Body of pancreas (tissue), 4 donors: ENCODE measurements at regions not wholly inside any gene's neighbourhood (a gene's known extent, or its start where the extent isn't known, plus 50 kb on each side); places are given as distances from the start of the nearest gene placed in this dataset.
A peak's percentile ranks its signal among the peaks of the same experiment; 100 is the strongest.
"Not testable (repeated sequence)": the region's sequence is repeated elsewhere in the genome, so short reads cannot be mapped to it uniquely, and the experiment has no call there.

Experiments
- ATAC-seq: fragments of 150-250 bp; one replicate; pipeline ENCODE4 v1.9.1; 2016
- DNase-seq, 4 donors: peaks; one replicate each; pipeline ENCODE4 v3.0.0-alpha.2; 2019
- H3K27ac ChIP-seq, 4 donors: fragments of 200-600 bp; sonication (generic); 1 replicate in 3 of 4; 2 replicates in 1 of 4; pipeline versions ENCODE4 v1.5.1 to v1.6.1; 2016 to 2019; ENCODE audit warnings: mild to moderate bottlenecking in 1 of 4, mixed read lengths in 1 of 4, moderate library complexity in 1 of 4
- H3K27me3 ChIP-seq, 2 donors: fragments of 200-600 bp; sonication (generic); one replicate each; pipeline ENCODE4 v1.6.0; 2016; ENCODE audit warnings: mild to moderate bottlenecking in 1 of 2
- H3K36me3 ChIP-seq, 2 donors: fragments of 200-600 bp; sonication (generic); replicated peaks in 1 of 2; 2 replicates each; pipeline ENCODE4 v1.5.1; 2016; ENCODE audit warnings: low read depth in 2 of 2; ENCODE audit not compliant: insufficient read depth in 1 of 2
- H3K4me1 ChIP-seq: fragments of 200-600 bp; sonication (generic); one replicate; pipeline ENCODE4 v1.6.0; 2016
- H3K4me3 ChIP-seq, 2 donors: fragments of 200-600 bp; sonication (generic); 1 replicate in 1 of 2; 2 replicates in 1 of 2; pipeline ENCODE4 v1.5.1; 2016 to 2019
- H3K9me3 ChIP-seq, 3 donors: fragments of 200-600 bp; sonication (generic); 1 replicate in 2 of 3; 2 replicates in 1 of 3; pipeline ENCODE4 v1.5.1; 2016
- CTCF ChIP-seq, 7 experiments: fragments of 450-650 bp in 4 of 7; fragments of 200-600 bp in 3 of 7; sonication (generic) in 3 of 7; IDR thresholded peaks; one replicate each; pipeline ENCODE4 v1.5.1; 2016 to 2019; ENCODE audit warnings: antibody characterized with exemption in 7 of 7
- POLR2A ChIP-seq, 3 donors: fragments of 450-650 bp; IDR thresholded peaks; one replicate each; pipeline ENCODE4 v1.6.1; 2016; ENCODE audit warnings: antibody characterized with exemption in 3 of 3, mild to moderate bottlenecking in 2 of 3
- WGBS, 2 donors: methylation state at CpG; one replicate each; pipeline ENCODE4 v1.1.5; 2017; 5-methylcytosine and 5-hydroxymethylcytosine counted together
- intact Hi-C: fragments of 100-400 bp; cut with DNase I; formaldehyde crosslinking; loops from one replicate; pipeline ENCODE4 v1.15.1; 2023

DNA sequence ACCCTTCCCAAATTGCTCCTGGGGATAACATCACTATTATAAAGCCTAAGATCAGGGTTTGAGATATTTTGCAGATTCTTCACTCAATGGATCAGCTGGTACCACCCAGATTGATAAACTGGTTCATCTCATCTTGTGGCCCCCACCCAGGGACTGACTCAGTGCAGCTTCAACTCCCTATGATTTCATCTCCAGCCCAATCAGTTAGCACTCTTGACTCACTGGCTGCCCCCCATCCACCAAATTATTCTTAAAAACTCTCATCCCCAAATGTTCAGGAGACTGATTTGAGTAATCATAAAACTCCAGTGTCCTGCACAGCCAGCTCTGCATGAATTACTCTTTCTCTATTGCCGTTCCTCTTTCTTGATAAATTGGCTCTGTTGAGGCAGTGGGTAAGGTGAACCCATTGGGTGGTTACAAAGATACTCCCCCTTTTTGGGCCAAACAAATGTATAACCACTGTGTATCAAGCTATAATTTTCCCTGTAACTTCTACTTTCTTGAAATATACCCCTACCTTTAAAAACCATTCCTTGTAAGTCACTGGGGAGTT, 263.3 kb upstream of the IL12B start:
- no peaks in the 10 kb centered on the region for H3K36me3 ChIP-seq
- no peaks in the 10 kb centered on the region for H3K27me3 ChIP-seq
- 69 to 84% methylated on average over 1 of the region's 1 CpG for WGBS, 2 donors
- DNase-seq = no peak
- no peak overlapping the region for H3K27ac ChIP-seq
- H3K4me1 ChIP-seq = no peaks in the 10 kb centered on the region
- H3K9me3 ChIP-seq = no peaks in the 10 kb centered on the region
- no peak for TF ChIP-seq POLR2A (IDR thresholded peaks at IDR 0.05)
- no peak for TF ChIP-seq CTCF (IDR thresholded peaks at IDR 0.05)
- no peak overlapping the region for H3K4me3 ChIP-seq
- intact Hi-C loops = no loop called here
- no peak for ATAC-seq

DNA sequence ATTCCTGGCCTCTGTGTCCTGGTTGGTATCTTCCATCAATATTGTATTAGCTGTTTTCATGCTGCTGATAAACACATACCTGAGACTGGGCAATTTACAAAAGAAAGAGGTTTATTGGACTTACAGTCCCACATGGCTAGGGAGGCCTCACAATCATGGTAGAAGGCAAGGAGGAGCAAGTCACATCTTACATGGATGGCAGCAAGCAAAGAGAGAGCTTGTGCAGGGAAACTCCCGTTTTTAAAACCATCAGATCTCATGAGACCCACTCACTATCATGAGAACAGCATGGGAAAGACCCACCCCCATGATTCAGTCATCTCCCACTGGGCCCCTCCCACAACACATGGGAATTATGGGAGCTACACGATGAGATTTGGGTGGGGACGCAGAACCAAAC, 265.3 kb upstream of the IL12B start:
- H3K27me3 ChIP-seq, H3K4me3 ChIP-seq, H3K4me1 ChIP-seq, ATAC-seq, H3K36me3 ChIP-seq, H3K27ac ChIP-seq, intact Hi-C loops, DNase-seq, H3K9me3 ChIP-seq: not testable (repeated sequence)
- WGBS, 2 donors = 60 to 71% methylated on average over 3 of the region's 3 CpGs

- 45 to 54% methylated on average over 1 of the region's 1 CpG for WGBS, 2 donors
- Histone ChIP-seq H3K4me1 (peaks cover 14% of the 10 kb centered on the region), H3K4me3 (no peak overlapping the region), H3K27me3 (no peaks in the 10 kb centered on the region), H3K9me3 (no peaks in the 10 kb centered on the region), H3K36me3 (no peaks in the 10 kb centered on the region), H3K27ac (no peak overlapping the region)
- no peak for TF ChIP-seq POLR2A (IDR thresholded peaks at IDR 0.05)
- TF ChIP-seq CTCF (IDR thresholded peaks at IDR 0.05) = no peak
- intact Hi-C loops = no loop called here
- ATAC-seq (no peak), DNase-seq (no peak)
Observed at GRCh38 chr5:159601216-159601615, 270.9 kb upstream of the IL12B start.

GRCh38 chr5:159602434-159602833, 272.1 kb upstream of the IL12B start:
- Histone ChIP-seq H3K4me3 (no peak overlapping the region), H3K4me1 (peaks cover 14% of the 10 kb centered on the region), H3K36me3 (no peaks in the 10 kb centered on the region), H3K27me3 (no peaks in the 10 kb centered on the region), H3K27ac (no peak overlapping the region), H3K9me3 (no peaks in the 10 kb centered on the region)
- no peak for DNase-seq
- TF ChIP-seq CTCF (IDR thresholded peaks at IDR 0.05) = no peak
- no peak for TF ChIP-seq POLR2A (IDR thresholded peaks at IDR 0.05)
- intact Hi-C loops = no loop called here
- ATAC-seq = no peak
- 80 to 81% methylated on average over 2 of the region's 2 CpGs for WGBS, 2 donors

DNA sequence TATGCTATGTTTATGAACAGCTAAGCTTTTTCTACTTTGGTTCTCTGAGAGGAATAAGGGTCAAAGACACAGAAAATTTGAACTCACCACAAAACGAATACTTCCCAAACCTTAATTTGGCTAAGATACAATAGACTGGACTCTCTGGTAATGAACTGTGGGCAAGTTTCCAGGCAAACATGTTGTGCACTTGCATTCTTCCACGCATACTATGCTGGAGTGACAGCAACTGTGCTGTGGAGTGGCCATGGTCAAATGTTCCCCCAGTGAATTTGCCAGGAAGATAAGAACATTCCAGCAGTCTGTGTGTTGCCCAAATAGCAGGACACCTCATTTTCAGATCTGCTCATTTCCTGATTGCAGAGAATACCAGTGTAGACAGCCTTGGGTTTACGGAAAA, 275.3 kb upstream of the IL12B start:
- H3K4me1 ChIP-seq = peaks cover 14% of the 10 kb centered on the region
- H3K27me3 ChIP-seq = no peaks in the 10 kb centered on the region
- no peak for TF ChIP-seq CTCF (IDR thresholded peaks at IDR 0.05)
- no peak for TF ChIP-seq POLR2A (IDR thresholded peaks at IDR 0.05)
- DNase-seq (peak; percentile 21 to 64 (median 40)), ATAC-seq (peak; percentile 75)
- 27 to 31% methylated on average over 3 of the region's 3 CpGs for WGBS, 2 donors
- intact Hi-C loops = no loop called here
- no peaks in the 10 kb centered on the region for H3K9me3 ChIP-seq
- no peak overlapping the region for H3K4me3 ChIP-seq
- peak overlapping the region in 2 of 4 donors; percentile 13 to 44 for H3K27ac ChIP-seq
- H3K36me3 ChIP-seq = no peaks in the 10 kb centered on the region
